Spleen (tissue), 7 donors: ENCODE measurements at regions not wholly inside any gene's neighbourhood (a gene's known extent, or its start where the extent isn't known, plus 50 kb on each side); places are given as distances from the start of the nearest gene placed in this dataset.
"Not testable (repeated sequence)": the region's sequence is repeated elsewhere in the genome, so short reads cannot be mapped to it uniquely, and the experiment has no call there.

Experiments used
- POLR2AphosphoS5 ChIP-seq, 3 donors: sonication (generic); formaldehyde crosslinking; IDR thresholded peaks; one replicate each; pipeline ENCODE4 v1.5.1; 2017; ENCODE audit warnings: antibody characterized with exemption in 3 of 3
- TF ChIP-seq, protein P1 (sequence below), 11 experiments: fragments of 200-600 bp in 7 of 11; fragments of 450-650 bp in 4 of 11; sonication (generic) in 4 of 11; IDR thresholded peaks in 8 of 11; conservative IDR thresholded peaks in 3 of 11; 1 replicate in 7 of 11; 2 replicates in 4 of 11; pipeline versions ENCODE4 v1.4.0 to v1.8.0; 2016 to 2021; ENCODE audit warnings: antibody characterized with exemption in 11 of 11, inconsistent platforms in 4 of 11, mild to moderate bottlenecking in 1 of 11
- donor health status: DM: no; HTN: no; CAD: no; lungs with moderate emphysema.
- donor health status: DM: no; HTN: no; CAD: no.
- donor health status: DM: no; HTN: no; CAD: no.

DNA sequence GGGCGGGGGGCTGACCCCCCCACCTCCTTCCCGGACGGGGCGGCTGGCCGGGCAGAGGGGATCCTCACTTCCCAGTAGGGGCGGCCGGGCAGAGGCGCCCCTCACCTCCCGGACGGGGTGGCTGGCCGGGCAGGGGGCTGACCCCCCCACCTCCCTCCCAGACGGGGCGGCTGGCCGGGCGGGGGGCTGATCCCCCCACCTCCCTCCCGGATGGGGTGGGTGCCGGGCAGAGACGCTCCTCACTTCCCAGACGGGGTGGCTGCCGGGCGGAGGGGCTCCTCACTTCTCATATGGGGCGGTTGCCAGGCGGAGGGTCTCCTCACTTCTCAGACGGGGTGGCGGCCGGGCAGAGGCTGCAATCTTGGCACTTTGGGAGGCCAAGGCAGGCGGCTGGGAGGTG is 95.1 kb upstream of the GARIN1A start:
- TF ChIP-seq, protein P1, sequence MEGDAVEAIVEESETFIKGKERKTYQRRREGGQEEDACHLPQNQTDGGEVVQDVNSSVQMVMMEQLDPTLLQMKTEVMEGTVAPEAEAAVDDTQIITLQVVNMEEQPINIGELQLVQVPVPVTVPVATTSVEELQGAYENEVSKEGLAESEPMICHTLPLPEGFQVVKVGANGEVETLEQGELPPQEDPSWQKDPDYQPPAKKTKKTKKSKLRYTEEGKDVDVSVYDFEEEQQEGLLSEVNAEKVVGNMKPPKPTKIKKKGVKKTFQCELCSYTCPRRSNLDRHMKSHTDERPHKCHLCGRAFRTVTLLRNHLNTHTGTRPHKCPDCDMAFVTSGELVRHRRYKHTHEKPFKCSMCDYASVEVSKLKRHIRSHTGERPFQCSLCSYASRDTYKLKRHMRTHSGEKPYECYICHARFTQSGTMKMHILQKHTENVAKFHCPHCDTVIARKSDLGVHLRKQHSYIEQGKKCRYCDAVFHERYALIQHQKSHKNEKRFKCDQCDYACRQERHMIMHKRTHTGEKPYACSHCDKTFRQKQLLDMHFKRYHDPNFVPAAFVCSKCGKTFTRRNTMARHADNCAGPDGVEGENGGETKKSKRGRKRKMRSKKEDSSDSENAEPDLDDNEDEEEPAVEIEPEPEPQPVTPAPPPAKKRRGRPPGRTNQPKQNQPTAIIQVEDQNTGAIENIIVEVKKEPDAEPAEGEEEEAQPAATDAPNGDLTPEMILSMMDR (IDR thresholded peaks at IDR 0.05 in 8 of 11, conservative IDR thresholded peaks at IDR 0.05 in 3 of 11) = not testable (repeated sequence)
- TF ChIP-seq POLR2AphosphoS5 (IDR thresholded peaks at IDR 0.05) = not testable (repeated sequence)
